ENCODE measurements at regions not wholly inside any gene's neighbourhood (a gene's known extent, or its start where the extent isn't known, plus 50 kb on each side); places are given as distances from the start of the nearest gene placed in this dataset.

- TF ChIP-seq CTCF (IDR thresholded peaks at IDR 0.05; ENCODE audit: low read depth, low read length, poor library complexity, severe bottlenecking), result no peak
- no peak for TF ChIP-seq EZH2phosphoT487 (IDR thresholded peaks at IDR 0.05; ENCODE audit: borderline replicate concordance, low read length)
Measured at GRCh38 chr11:90446207-90446606, 223.4 kb upstream of the CHORDC1 start.

Data from DOHH2 (cell line).